WTC11 (cell line): ENCODE measurements at regions not wholly inside any gene's neighbourhood (a gene's known extent, or its start where the extent isn't known, plus 50 kb on each side); places are given as distances from the start of the nearest gene placed in this dataset.

Experiments used
- ATAC-seq: fragments of 200-7000 bp; cut with Tn5 transposase; 2 replicates; pipeline ENCODE4 v1.10.0; 2021; ENCODE audit warnings: mild to moderate bottlenecking, moderate library complexity
- CTCF ChIA-PET: fragments of 300-600 bp; sonication (Branson Sonifier 250); formaldehyde crosslinking; loops from one replicate; lab custom pipeline; 2021; ENCODE audit warnings: antibody characterized with exemption; lab: Charles Lee
- POLR2A ChIA-PET: fragments of 350-600 bp; sonication (Branson Sonifier 250); formaldehyde crosslinking; loops from one replicate; lab custom pipeline; 2021; ENCODE audit warnings: antibody characterized with exemption; lab: Charles Lee
- DNase-seq: peaks from one replicate; pipeline ENCODE4 v3.0.0; 2021; ENCODE audit warnings: low spot score
- H3K27ac Mint-ChIP-seq: 2 replicates; pipeline ENCODE4 v1.8.0; 2021; ENCODE audit warnings: mixed read lengths
- H3K27me3 Mint-ChIP-seq: 2 replicates; pipeline ENCODE4 v1.8.0; 2021; ENCODE audit warnings: low read depth, mild to moderate bottlenecking, moderate library complexity, mixed read lengths
- H3K36me3 Mint-ChIP-seq: 2 replicates; pipeline ENCODE4 v1.8.0; 2021; ENCODE audit warnings: mixed read lengths
- H3K4me1 Mint-ChIP-seq: 2 replicates; pipeline ENCODE4 v1.8.0; 2022; ENCODE audit warnings: mixed read lengths
- H3K4me3 Mint-ChIP-seq: 2 replicates; pipeline ENCODE4 v1.8.0; 2021; ENCODE audit warnings: mild to moderate bottlenecking, moderate library complexity, mixed read lengths
- H3K9me3 Mint-ChIP-seq: 2 replicates; pipeline ENCODE4 v1.8.0; 2021; ENCODE audit warnings: mixed read lengths
- AFF4 ChIP-seq: sonication (generic); formaldehyde crosslinking; IDR thresholded peaks from 2 replicates; pipeline ENCODE4 v1.8.1; 2023; ENCODE audit warnings: mild to moderate bottlenecking, missing genetic modification reagents, borderline replicate concordance
- AR ChIP-seq: fragments of 250-450 bp; sonication (Bioruptor Pico); IDR thresholded peaks from 2 replicates; pipeline ENCODE4 v1.9.0; 2021; ENCODE audit warnings: mild to moderate bottlenecking
- ATF2 ChIP-seq: sonication (generic); formaldehyde crosslinking; IDR thresholded peaks from 2 replicates; pipeline ENCODE4 v1.8.1; 2022; ENCODE audit warnings: low read depth, missing genetic modification reagents, borderline replicate concordance
- ATF3 ChIP-seq: sonication (generic); formaldehyde crosslinking; conservative IDR thresholded peaks from 2 replicates; pipeline ENCODE4 v1.8.1; 2022; ENCODE audit warnings: mild to moderate bottlenecking, missing genetic modification reagents
- CREB1 ChIP-seq: sonication (generic); formaldehyde crosslinking; IDR thresholded peaks from 2 replicates; pipeline ENCODE4 v1.8.0; 2023; ENCODE audit warnings: mild to moderate bottlenecking, missing genetic modification reagents
- GABPB1 ChIP-seq: sonication (generic); formaldehyde crosslinking; IDR thresholded peaks from 2 replicates; pipeline ENCODE4 v1.8.1; 2023; ENCODE audit warnings: mild to moderate bottlenecking, missing genetic modification reagents
- GRHL2 ChIP-seq: fragments of 250-450 bp; sonication (Bioruptor Pico); IDR thresholded peaks from 2 replicates; pipeline ENCODE4 v1.8.0; 2022; ENCODE audit warnings: mild to moderate bottlenecking, moderate library complexity; ENCODE audit not compliant: insufficient replicate concordance, severe bottlenecking
- GTF2I ChIP-seq: fragments of 250-450 bp; sonication (Bioruptor Pico); conservative IDR thresholded peaks from 2 replicates; pipeline ENCODE4 v1.4.0; 2021; ENCODE audit warnings: mild to moderate bottlenecking
- HMGA2 ChIP-seq: fragments of 250-450 bp; sonication (Bioruptor Pico); IDR thresholded peaks from 2 replicates; pipeline ENCODE4 v1.4.0; 2021; ENCODE audit warnings: mild to moderate bottlenecking, moderate library complexity
- JAZF1 ChIP-seq: fragments of 250-450 bp; sonication (Bioruptor Pico); IDR thresholded peaks from 2 replicates; pipeline ENCODE4 v1.9.0; 2021; ENCODE audit warnings: moderate library complexity, mild to moderate bottlenecking, inconsistent platforms
- TEAD1 ChIP-seq: sonication (generic); formaldehyde crosslinking; IDR thresholded peaks from 2 replicates; pipeline ENCODE4 v1.8.0; 2022; ENCODE audit warnings: mild to moderate bottlenecking, missing genetic modification reagents
- TP53 ChIP-seq: sonication (generic); formaldehyde crosslinking; IDR thresholded peaks from 2 replicates; pipeline ENCODE4 v1.8.1; 2023; ENCODE audit warnings: mild to moderate bottlenecking, missing genetic modification reagents
- ZBTB21 ChIP-seq: sonication (generic); formaldehyde crosslinking; IDR thresholded peaks from 2 replicates; pipeline ENCODE4 v1.8.1; 2023; ENCODE audit warnings: mild to moderate bottlenecking, missing genetic modification reagents, borderline replicate concordance
- ZNF219 ChIP-seq: sonication (generic); formaldehyde crosslinking; IDR thresholded peaks from 2 replicates; pipeline ENCODE4 v1.8.0; 2023; ENCODE audit warnings: missing genetic modification reagents, mild to moderate bottlenecking, borderline replicate concordance
- ZNF263 ChIP-seq: sonication (generic); formaldehyde crosslinking; IDR thresholded peaks from 2 replicates; pipeline ENCODE4 v1.8.1; 2022; ENCODE audit warnings: low read depth, mild to moderate bottlenecking, moderate library complexity, missing genetic modification reagents
- ZNF281 ChIP-seq: sonication (generic); formaldehyde crosslinking; IDR thresholded peaks from 2 replicates; pipeline ENCODE4 v1.8.0; 2023; ENCODE audit warnings: mild to moderate bottlenecking, missing genetic modification reagents
- TF ChIP-seq, protein P1 (sequence below): sonication (generic); formaldehyde crosslinking; IDR thresholded peaks from 2 replicates; pipeline ENCODE4 v1.8.1; 2022; ENCODE audit warnings: mild to moderate bottlenecking, missing genetic modification reagents, moderate library complexity, borderline replicate concordance
- TF ChIP-seq, protein P2 (sequence below): sonication (generic); formaldehyde crosslinking; IDR thresholded peaks from 2 replicates; pipeline ENCODE4 v1.8.1; 2023; ENCODE audit warnings: mild to moderate bottlenecking, moderate library complexity, missing genetic modification reagents

DNA sequence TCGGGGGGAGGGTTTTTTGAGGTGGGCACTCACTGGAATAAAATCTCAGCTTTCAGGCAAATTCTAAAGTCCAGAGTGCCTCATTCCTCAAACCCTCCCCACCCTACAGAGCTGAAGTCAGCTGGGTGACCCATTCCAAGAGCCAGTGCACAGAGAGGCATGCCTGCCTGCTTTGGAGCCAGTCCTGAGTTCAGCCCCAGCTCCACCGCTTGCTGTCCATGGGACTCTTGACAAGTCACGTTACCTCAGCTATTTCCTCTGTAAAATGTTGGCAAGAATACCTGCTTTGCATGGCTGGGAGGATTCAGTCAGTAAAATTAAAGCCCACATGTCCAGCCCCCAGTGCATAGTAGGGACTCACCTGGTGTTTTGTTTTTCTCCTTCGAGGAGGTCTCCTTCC, 125.9 kb upstream of the PJA1 start (continued):
- no peak for TF ChIP-seq TEAD1 (CRISPR knock-in tag)
- no peak for TF ChIP-seq TP53
- TF ChIP-seq HMGA2 (CRISPR knock-in tag): no peak

DNA sequence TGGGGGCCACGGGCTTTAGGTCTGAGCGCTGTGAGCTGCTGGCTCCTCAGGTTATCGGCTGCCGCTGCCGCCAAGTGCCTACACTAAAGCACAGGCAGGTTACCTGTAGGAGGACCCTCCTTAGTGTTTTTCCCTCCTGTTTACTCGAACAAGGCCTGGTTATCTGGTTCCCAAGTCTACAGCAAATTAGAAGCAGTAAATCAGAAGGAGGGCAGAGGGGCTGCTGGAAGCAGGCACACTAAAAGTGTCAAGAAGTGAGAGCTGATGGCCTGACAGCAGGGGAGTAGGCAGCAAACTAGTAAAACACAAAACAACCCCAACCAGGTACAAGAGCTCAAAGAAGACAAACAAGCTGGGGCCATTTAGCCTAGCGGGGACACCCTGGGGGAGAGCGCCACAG, 125.0 kb upstream of the PJA1 start:
- no peak overlapping the region for H3K27ac Mint-ChIP-seq
- no peaks in the 10 kb centered on the region for H3K36me3 Mint-ChIP-seq
- CTCF ChIA-PET: interaction anchor here (2.5 to 3.6 kb wide), 3 partner anchors 34 to 462 kb away, joined by 5 to 33 read pairs (median 17); partner anchors contain the start of gene EFNB1
- H3K9me3 Mint-ChIP-seq: no peaks in the 10 kb centered on the region
- no peak for DNase-seq
- TF ChIP-seq CREB1 (CRISPR knock-in tag): no peak
- TF ChIP-seq GABPB1 (CRISPR knock-in tag): no peak
- TF ChIP-seq GRHL2 (CRISPR knock-in tag): no peak
- no peak for TF ChIP-seq JAZF1 (CRISPR knock-in tag)
- no peak for TF ChIP-seq ZNF263
- TF ChIP-seq ZBTB21 (CRISPR knock-in tag): no peak
- TF ChIP-seq ZNF281 (CRISPR knock-in tag): no peak
- TF ChIP-seq ZNF219: no peak
- TF ChIP-seq, all 79 proteins: peak for 0
- ATAC-seq: no peak; the same call in 1 of the 2 replicates
- peaks cover 19% of the 10 kb centered on the region for H3K4me1 Mint-ChIP-seq
- POLR2A ChIA-PET: interaction anchor here (1.1 kb wide), 1 partner anchor 98 kb away, joined by 3 read pairs; no protein-coding TSS in a partner anchor
- H3K4me3 Mint-ChIP-seq: no peak overlapping the region
- H3K27me3 Mint-ChIP-seq: peaks cover 26% of the 10 kb centered on the region

DNA sequence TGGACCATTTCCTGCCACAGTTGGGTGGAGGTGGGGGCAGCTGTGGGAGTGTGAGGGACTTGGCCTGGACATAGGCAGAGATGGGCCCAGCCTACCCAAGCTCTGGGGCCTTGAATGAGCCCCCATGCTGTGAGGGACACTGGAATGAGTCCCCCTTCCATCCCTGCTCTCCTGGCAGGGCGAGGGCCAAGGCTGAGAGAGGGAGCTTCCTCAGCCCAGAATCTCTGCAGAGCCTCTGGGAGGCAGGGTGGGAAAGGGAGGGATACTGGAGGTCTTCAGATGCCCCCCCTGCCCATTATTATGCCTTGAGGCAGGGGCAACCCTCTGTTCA, 124.5 kb upstream of the PJA1 start:
- H3K4me1 Mint-ChIP-seq: peaks cover 19% of the 10 kb centered on the region
- TF ChIP-seq TEAD1 (CRISPR knock-in tag) (no peak), ATF2 (CRISPR knock-in tag) (no peak), JAZF1 (CRISPR knock-in tag) (no peak), ATF3 (CRISPR knock-in tag) (no peak), AFF4 (CRISPR knock-in tag) (no peak), ZBTB21 (CRISPR knock-in tag) (no peak), GTF2I (no peak), AR (CRISPR knock-in tag) (no peak)
- TF ChIP-seq, protein P1, sequence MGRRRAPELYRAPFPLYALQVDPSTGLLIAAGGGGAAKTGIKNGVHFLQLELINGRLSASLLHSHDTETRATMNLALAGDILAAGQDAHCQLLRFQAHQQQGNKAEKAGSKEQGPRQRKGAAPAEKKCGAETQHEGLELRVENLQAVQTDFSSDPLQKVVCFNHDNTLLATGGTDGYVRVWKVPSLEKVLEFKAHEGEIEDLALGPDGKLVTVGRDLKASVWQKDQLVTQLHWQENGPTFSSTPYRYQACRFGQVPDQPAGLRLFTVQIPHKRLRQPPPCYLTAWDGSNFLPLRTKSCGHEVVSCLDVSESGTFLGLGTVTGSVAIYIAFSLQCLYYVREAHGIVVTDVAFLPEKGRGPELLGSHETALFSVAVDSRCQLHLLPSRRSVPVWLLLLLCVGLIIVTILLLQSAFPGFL (CRISPR knock-in tag): no peak
- TF ChIP-seq, protein P2, sequence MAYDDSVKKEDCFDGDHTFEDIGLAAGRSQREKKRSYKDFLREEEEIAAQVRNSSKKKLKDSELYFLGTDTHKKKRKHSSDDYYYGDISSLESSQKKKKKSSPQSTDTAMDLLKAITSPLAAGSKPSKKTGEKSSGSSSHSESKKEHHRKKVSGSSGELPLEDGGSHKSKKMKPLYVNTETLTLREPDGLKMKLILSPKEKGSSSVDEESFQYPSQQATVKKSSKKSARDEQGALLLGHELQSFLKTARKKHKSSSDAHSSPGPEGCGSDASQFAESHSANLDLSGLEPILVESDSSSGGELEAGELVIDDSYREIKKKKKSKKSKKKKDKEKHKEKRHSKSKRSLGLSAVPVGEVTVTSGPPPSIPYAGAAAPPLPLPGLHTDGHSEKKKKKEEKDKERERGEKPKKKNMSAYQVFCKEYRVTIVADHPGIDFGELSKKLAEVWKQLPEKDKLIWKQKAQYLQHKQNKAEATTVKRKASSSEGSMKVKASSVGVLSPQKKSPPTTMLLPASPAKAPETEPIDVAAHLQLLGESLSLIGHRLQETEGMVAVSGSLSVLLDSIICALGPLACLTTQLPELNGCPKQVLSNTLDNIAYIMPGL (CRISPR knock-in tag): no peak

More for the DNA sequence above, 124.5 kb upstream of the PJA1 start:
- ATAC-seq (no peak), DNase-seq (no peak)
- ChIA-PET POLR2A (interaction anchor here (1.1 kb wide), 1 partner anchor 98 kb away, joined by 3 read pairs; no protein-coding TSS in a partner anchor), CTCF (interaction anchor here (0.6 to 3.6 kb wide), 5 partner anchors 34 to 467 kb away, joined by 3 to 33 read pairs (median 5); partner anchors contain the start of gene EFNB1)
- Mint-ChIP-seq H3K9me3 (no peaks in the 10 kb centered on the region), H3K36me3 (no peaks in the 10 kb centered on the region), H3K27me3 (peaks cover 32% of the 10 kb centered on the region), H3K27ac (no peak overlapping the region), H3K4me3 (no peak overlapping the region)
